Colonic mucosa (tissue), 4 donors: ENCODE measurements at regions not wholly inside any gene's neighbourhood (a gene's known extent, or its start where the extent isn't known, plus 50 kb on each side); places are given as distances from the start of the nearest gene placed in this dataset.
"Not testable (repeated sequence)": the region's sequence is repeated elsewhere in the genome, so short reads cannot be mapped to it uniquely, and the experiment has no call there.

Experiments used
- DNase-seq: peaks from one replicate; pipeline ENCODE4 v3.0.0-alpha.2; 2020
- H3K27ac ChIP-seq: fragments of 200-600 bp; one replicate; pipeline ENCODE4 v1.8.0; 2021
- H3K27me3 ChIP-seq: fragments of 200-600 bp; one replicate; pipeline ENCODE4 v1.8.0; 2021
- H3K36me3 ChIP-seq: fragments of 200-600 bp; one replicate; pipeline ENCODE4 v1.8.0; 2021
- H3K4me1 ChIP-seq: fragments of 200-600 bp; one replicate; pipeline ENCODE4 v1.8.0; 2021; ENCODE audit warnings: mild to moderate bottlenecking
- H3K4me3 ChIP-seq: fragments of 200-600 bp; one replicate; pipeline ENCODE4 v1.8.0; 2021
- H3K9ac ChIP-seq, 2 donors: one replicate each; pipeline ENCODE4 v1.7.0; 2013; ENCODE audit warnings: control low read depth in 2 of 2, low read depth in 2 of 2, low read length in 2 of 2
- H3K9me3 ChIP-seq: fragments of 200-600 bp; one replicate; pipeline ENCODE4 v1.8.0; 2021
- CTCF ChIP-seq: fragments of 200-600 bp; IDR thresholded peaks from one replicate; pipeline ENCODE4 v1.8.0; 2022; ENCODE audit warnings: antibody characterized with exemption, mild to moderate bottlenecking
- intact Hi-C: fragments of 100-400 bp; cut with DNase I; formaldehyde crosslinking; loops from one replicate; pipeline ENCODE4 v1.14.1; 2022
- donor health status: healthy.
- donor health status: DM: no; HTN: no; CAD: no.
- donor health status: DM: no; HTN: no; CAD: no.

- no peaks in the 10 kb centered on the region for H3K36me3 ChIP-seq
- intact Hi-C loops, result no loop called here
- no peak for DNase-seq
- H3K27me3 ChIP-seq, result no peaks in the 10 kb centered on the region
- no peak overlapping the region for H3K4me3 ChIP-seq
- H3K9me3 ChIP-seq, result no peaks in the 10 kb centered on the region
- H3K9ac ChIP-seq, result no peak overlapping the region
- no peak for TF ChIP-seq CTCF
- no peak overlapping the region for H3K27ac ChIP-seq
- H3K4me1 ChIP-seq, result no peaks in the 10 kb centered on the region
These were observed 138.4 kb upstream of the PLD5 start for GRCh38 chr1:242662886-242663285.

- H3K9ac ChIP-seq, H3K9me3 ChIP-seq, H3K4me1 ChIP-seq, intact Hi-C loops, H3K27ac ChIP-seq, H3K27me3 ChIP-seq, H3K4me3 ChIP-seq, H3K36me3 ChIP-seq, DNase-seq: not testable (repeated sequence)
These were observed 129.3 kb upstream of the PLD5 start for GRCh38 chr1:242653772-242654171.

- no peaks in the 10 kb centered on the region for H3K27me3 ChIP-seq
- intact Hi-C loops, result no loop called here
- H3K9ac ChIP-seq, result no peak overlapping the region
- H3K4me3 ChIP-seq, result no peak overlapping the region
- no peak for TF ChIP-seq CTCF
- no peak overlapping the region for H3K27ac ChIP-seq
- no peaks in the 10 kb centered on the region for H3K36me3 ChIP-seq
- DNase-seq, result no peak
- no peaks in the 10 kb centered on the region for H3K9me3 ChIP-seq
- H3K4me1 ChIP-seq, result no peaks in the 10 kb centered on the region
These were observed 127.3 kb upstream of the PLD5 start for GRCh38 chr1:242651817-242652216.

- intact Hi-C loops, result no loop called here
- no peaks in the 10 kb centered on the region for H3K4me1 ChIP-seq
- H3K9me3 ChIP-seq, result no peaks in the 10 kb centered on the region
- TF ChIP-seq CTCF, result no peak
- DNase-seq, result no peak
- no peaks in the 10 kb centered on the region for H3K36me3 ChIP-seq
- H3K27ac ChIP-seq, result no peak overlapping the region
- no peak overlapping the region for H3K4me3 ChIP-seq
- no peaks in the 10 kb centered on the region for H3K27me3 ChIP-seq
- H3K9ac ChIP-seq, result no peak overlapping the region
These were observed 117.0 kb upstream of the PLD5 start for GRCh38 chr1:242641461-242641860.

GRCh38 chr1:242639104-242639503, 114.6 kb upstream of the PLD5 start:
- no peak for DNase-seq
- H3K27ac ChIP-seq, result no peak overlapping the region
- H3K4me1 ChIP-seq, result no peaks in the 10 kb centered on the region
- TF ChIP-seq CTCF, result no peak
- intact Hi-C loops, result no loop called here
- H3K9ac ChIP-seq, result no peak overlapping the region
- H3K9me3 ChIP-seq, result no peaks in the 10 kb centered on the region
- H3K27me3 ChIP-seq, result no peaks in the 10 kb centered on the region
- no peaks in the 10 kb centered on the region for H3K36me3 ChIP-seq
- no peak overlapping the region for H3K4me3 ChIP-seq

GRCh38 chr1:242634732-242635131, 110.2 kb upstream of the PLD5 start:
- intact Hi-C loops, result no loop called here
- no peaks in the 10 kb centered on the region for H3K27me3 ChIP-seq
- no peak overlapping the region for H3K4me3 ChIP-seq
- no peaks in the 10 kb centered on the region for H3K36me3 ChIP-seq
- DNase-seq, result no peak
- H3K9ac ChIP-seq, result no peak overlapping the region
- H3K9me3 ChIP-seq, result no peaks in the 10 kb centered on the region
- no peaks in the 10 kb centered on the region for H3K4me1 ChIP-seq
- no peak for TF ChIP-seq CTCF
- no peak overlapping the region for H3K27ac ChIP-seq
